Naive thymus-derived CD8-positive, alpha-beta T cell (primary cell): ENCODE measurements at regions not wholly inside any gene's neighbourhood (a gene's known extent, or its start where the extent isn't known, plus 50 kb on each side); places are given as distances from the start of the nearest gene placed in this dataset.

Experiments used
- ATAC-seq, 2 donors: fragments of 150-1000 bp; cut with Tn5 transposase in 1 of 2; sonication (Bioruptor Pico), chemical (Tn5 transposase) in 1 of 2; 1 replicate in 1 of 2; 2 replicates in 1 of 2; pipeline ENCODE4 v1.10.0; 2021; ENCODE audit warnings: mild to moderate bottlenecking in 2 of 2, moderate library complexity in 2 of 2
- POLR2A ChIA-PET: fragments of 350-600 bp; sonication (Branson Sonifier 250); formaldehyde crosslinking; loops from one replicate; lab custom pipeline; 2021; ENCODE audit warnings: antibody characterized with exemption; lab: Charles Lee
- DNase-seq, 10 donors: peaks; one replicate each; pipeline versions ENCODE4 v3.0.0 to v3.0.0-alpha.2; 2020 to 2022
- H3K27ac Mint-ChIP-seq, 10 donors: one replicate each; pipeline ENCODE4 v1.8.0; 2020 to 2022; ENCODE audit warnings: mild to moderate bottlenecking in 10 of 10, mixed read lengths in 10 of 10, moderate library complexity in 4 of 10, inconsistent platforms in 1 of 10
- H3K27me3 Mint-ChIP-seq, 5 donors: one replicate each; pipeline ENCODE4 v1.8.0; 2021 to 2022; ENCODE audit warnings: mixed read lengths in 5 of 5
- H3K36me3 Mint-ChIP-seq, 3 donors: one replicate each; pipeline ENCODE4 v1.8.0; 2020 to 2022; ENCODE audit warnings: mixed read lengths in 3 of 3, mild to moderate bottlenecking in 2 of 3, inconsistent platforms in 1 of 3
- H3K4me1 Mint-ChIP-seq, 4 donors: one replicate each; pipeline ENCODE4 v1.8.0; 2021 to 2022; ENCODE audit warnings: mixed read lengths in 4 of 4
- H3K4me3 Mint-ChIP-seq, 10 donors: one replicate each; pipeline ENCODE4 v1.8.0; 2020 to 2022; ENCODE audit warnings: mild to moderate bottlenecking in 10 of 10, mixed read lengths in 10 of 10, moderate library complexity in 6 of 10, inconsistent platforms in 1 of 10
- H3K9me3 Mint-ChIP-seq, 9 donors: one replicate each; pipeline ENCODE4 v1.8.0; 2020 to 2022; ENCODE audit warnings: mixed read lengths in 9 of 9, mild to moderate bottlenecking in 3 of 9, inconsistent platforms in 1 of 9, moderate library complexity in 1 of 9

GRCh38 chr2:195509551-195509950 is 147.5 kb upstream of the SLC39A10 start:
- peaks cover 0 to 16% (median 5%) of the 10 kb centered on the region in 3 donors for H3K36me3 Mint-ChIP-seq
- peaks cover 6 to 9% (median 8%) of the 10 kb centered on the region in 4 donors for H3K4me1 Mint-ChIP-seq
- peaks cover 0 to 11% (median 2%) of the 10 kb centered on the region in 9 donors for H3K9me3 Mint-ChIP-seq
- no peak for ATAC-seq
- H3K27me3 Mint-ChIP-seq: no peaks in the 10 kb centered on the region
- POLR2A ChIA-PET: no interaction called here
- no peak for DNase-seq
- no peak overlapping the region for H3K4me3 Mint-ChIP-seq
- peak overlapping the region in 1 of 10 donors; percentile 38 for H3K27ac Mint-ChIP-seq

- Mint-ChIP-seq H3K27me3 (no peaks in the 10 kb centered on the region), H3K9me3 (peaks cover 0 to 11% (median 2%) of the 10 kb centered on the region in 9 donors), H3K4me3 (no peak overlapping the region), H3K4me1 (peaks cover 4 to 9% (median 8%) of the 10 kb centered on the region in 4 donors), H3K36me3 (peaks cover 0 to 16% (median 7%) of the 10 kb centered on the region in 3 donors), H3K27ac (no peak overlapping the region)
- ATAC-seq (no peak), DNase-seq (no peak)
- POLR2A ChIA-PET: interaction anchor here (1.9 kb wide), 1 partner anchor 10 kb away, joined by 8 read pairs; no protein-coding TSS in a partner anchor
Measured at GRCh38 chr2:195508139-195508455, 148.9 kb upstream of the SLC39A10 start.

GRCh38 chr2:195507447-195508138 is 149.4 kb upstream of the SLC39A10 start:
- H3K27ac Mint-ChIP-seq: no peak overlapping the region
- no peaks in the 10 kb centered on the region for H3K27me3 Mint-ChIP-seq
- no peak for DNase-seq
- no peak overlapping the region for H3K4me3 Mint-ChIP-seq
- no peak for ATAC-seq
- peaks cover 0 to 11% (median 2%) of the 10 kb centered on the region in 9 donors for H3K9me3 Mint-ChIP-seq
- H3K4me1 Mint-ChIP-seq: peaks cover 4 to 10% (median 9%) of the 10 kb centered on the region in 4 donors
- H3K36me3 Mint-ChIP-seq: peaks cover 0 to 16% (median 7%) of the 10 kb centered on the region in 3 donors
- POLR2A ChIA-PET: interaction anchor here (1.0 to 1.9 kb wide), 2 partner anchors 9 to 153 kb away, joined by 3 to 8 read pairs; no protein-coding TSS in a partner anchor

GRCh38 chr2:195505701-195506100 is 151.3 kb upstream of the SLC39A10 start:
- H3K27me3 Mint-ChIP-seq: no peaks in the 10 kb centered on the region
- H3K9me3 Mint-ChIP-seq: peaks cover 0 to 11% (median 2%) of the 10 kb centered on the region in 9 donors
- peaks cover 0 to 16% (median 7%) of the 10 kb centered on the region in 3 donors for H3K36me3 Mint-ChIP-seq
- no peak for DNase-seq
- peaks cover 8 to 13% (median 11%) of the 10 kb centered on the region in 4 donors for H3K4me1 Mint-ChIP-seq
- POLR2A ChIA-PET: no interaction called here
- H3K4me3 Mint-ChIP-seq: no peak overlapping the region
- ATAC-seq: no peak
- no peak overlapping the region for H3K27ac Mint-ChIP-seq

GRCh38 chr2:195503208-195503607 is 153.8 kb upstream of the SLC39A10 start:
- ATAC-seq (no peak), DNase-seq (no peak)
- H3K4me1 Mint-ChIP-seq: peaks cover 8 to 29% (median 15%) of the 10 kb centered on the region in 4 donors
- H3K4me3 Mint-ChIP-seq: no peak overlapping the region
- H3K27ac Mint-ChIP-seq: peak overlapping the region in 2 of 10 donors; percentile 2 to 66
- H3K27me3 Mint-ChIP-seq: no peaks in the 10 kb centered on the region
- POLR2A ChIA-PET: interaction anchor here (1.4 kb wide), 1 partner anchor 57 kb away, joined by 4 read pairs; no protein-coding TSS in a partner anchor
- H3K9me3 Mint-ChIP-seq: peaks cover 0 to 11% (median 2%) of the 10 kb centered on the region in 9 donors
- H3K36me3 Mint-ChIP-seq: peaks cover 0 to 7% (median 5%) of the 10 kb centered on the region in 3 donors

GRCh38 chr2:195501746-195502145 is 155.3 kb upstream of the SLC39A10 start:
- Mint-ChIP-seq H3K4me1 (peaks cover 12 to 40% (median 24%) of the 10 kb centered on the region in 4 donors), H3K27ac (no peak overlapping the region), H3K9me3 (peaks cover 0 to 2% (median 0%) of the 10 kb centered on the region in 9 donors), H3K27me3 (no peaks in the 10 kb centered on the region), H3K36me3 (peaks cover 0 to 1% (median 0%) of the 10 kb centered on the region in 3 donors), H3K4me3 (no peak overlapping the region)
- ATAC-seq: no peak
- DNase-seq: no peak
- POLR2A ChIA-PET: interaction anchor here (0.9 to 1.7 kb wide), 2 partner anchors 156 to 158 kb away, joined by 3 to 10 read pairs; partner anchors contain the start of gene SLC39A10

- H3K27me3 Mint-ChIP-seq: no peaks in the 10 kb centered on the region
- H3K4me1 Mint-ChIP-seq: peaks cover 14 to 44% (median 27%) of the 10 kb centered on the region in 4 donors
- POLR2A ChIA-PET: interaction anchor here (0.6 to 3.7 kb wide), 2 partner anchors 31 to 159 kb away, joined by 3 to 34 read pairs; no protein-coding TSS in a partner anchor
- H3K4me3 Mint-ChIP-seq: no peak overlapping the region
- H3K9me3 Mint-ChIP-seq: no peaks in the 10 kb centered on the region
- ATAC-seq: no peak
- no peak for DNase-seq
- H3K27ac Mint-ChIP-seq: peak overlapping the region in 4 of 10 donors; percentile 15 to 53 (median 42)
- peaks cover 0 to 1% (median 0%) of the 10 kb centered on the region in 3 donors for H3K36me3 Mint-ChIP-seq
Measured at GRCh38 chr2:195500879-195501278, 156.1 kb upstream of the SLC39A10 start.

- no peak for ATAC-seq
- peak overlapping the region in 2 of 10 donors; percentile 3 to 44 for H3K27ac Mint-ChIP-seq
- H3K36me3 Mint-ChIP-seq: peaks cover 0 to 3% (median 0%) of the 10 kb centered on the region in 3 donors
- no peaks in the 10 kb centered on the region for H3K9me3 Mint-ChIP-seq
- H3K4me1 Mint-ChIP-seq: peaks cover 18 to 51% (median 35%) of the 10 kb centered on the region in 4 donors
- peak overlapping the region in 1 of 10 donors; percentile 2 for H3K4me3 Mint-ChIP-seq
- no peak for DNase-seq
- POLR2A ChIA-PET: interaction anchor here (0.6 to 3.7 kb wide), 10 partner anchors 9 to 174 kb away, joined by 3 to 34 read pairs (median 6); partner anchors contain the start of gene SLC39A10
- H3K27me3 Mint-ChIP-seq: no peaks in the 10 kb centered on the region
Measured at GRCh38 chr2:195498839-195499490, 158.1 kb upstream of the SLC39A10 start.

GRCh38 chr2:195498176-195498575 is 158.8 kb upstream of the SLC39A10 start:
- peaks cover 0 to 5% (median 0%) of the 10 kb centered on the region in 3 donors for H3K36me3 Mint-ChIP-seq
- H3K4me3 Mint-ChIP-seq: peak overlapping the region in 1 of 10 donors; percentile 1
- POLR2A ChIA-PET: interaction anchor here (0.6 to 3.7 kb wide), 14 partner anchors 9 to 1831 kb away, joined by 3 to 34 read pairs (median 6); partner anchors contain the start of gene SLC39A10
- H3K27me3 Mint-ChIP-seq: no peaks in the 10 kb centered on the region
- ATAC-seq: peak in 1 of 2 donors; percentile 76
- peak; percentile 17 to 81 (median 48) for DNase-seq
- peaks cover 18 to 50% (median 36%) of the 10 kb centered on the region in 4 donors for H3K4me1 Mint-ChIP-seq
- H3K27ac Mint-ChIP-seq: peak overlapping the region in 6 of 10 donors; percentile 17 to 63 (median 38)
- peaks cover 0 to 2% (median 0%) of the 10 kb centered on the region in 9 donors for H3K9me3 Mint-ChIP-seq

- Mint-ChIP-seq H3K36me3 (peaks cover 0 to 5% (median 0%) of the 10 kb centered on the region in 3 donors), H3K27me3 (no peaks in the 10 kb centered on the region), H3K4me1 (peaks cover 18 to 46% (median 36%) of the 10 kb centered on the region in 4 donors), H3K9me3 (peaks cover 0 to 2% (median 0%) of the 10 kb centered on the region in 9 donors), H3K4me3 (peak overlapping the region in 1 of 10 donors; percentile 65), H3K27ac (peak overlapping the region in 5 of 10 donors; percentile 0 to 88 (median 37))
- POLR2A ChIA-PET: interaction anchor here (0.7 to 1.1 kb wide), 2 partner anchors 26 to 171 kb away, joined by 3 to 6 read pairs; no protein-coding TSS in a partner anchor
- no peak for DNase-seq
- no peak for ATAC-seq
Measured at GRCh38 chr2:195496991-195497390, 160.0 kb upstream of the SLC39A10 start.

GRCh38 chr2:195495966-195496365 is 161.1 kb upstream of the SLC39A10 start:
- peaks cover 20 to 46% (median 34%) of the 10 kb centered on the region in 4 donors for H3K4me1 Mint-ChIP-seq
- ATAC-seq (no peak), DNase-seq (no peak)
- H3K27me3 Mint-ChIP-seq: no peaks in the 10 kb centered on the region
- H3K4me3 Mint-ChIP-seq: no peak overlapping the region
- H3K27ac Mint-ChIP-seq: no peak overlapping the region
- POLR2A ChIA-PET: no interaction called here
- peaks cover 0 to 5% (median 0%) of the 10 kb centered on the region in 3 donors for H3K36me3 Mint-ChIP-seq
- H3K9me3 Mint-ChIP-seq: peaks cover 0 to 2% (median 0%) of the 10 kb centered on the region in 9 donors

- ATAC-seq (no peak), DNase-seq (no peak)
- Mint-ChIP-seq H3K36me3 (peaks cover 0 to 5% (median 0%) of the 10 kb centered on the region in 3 donors), H3K9me3 (peaks cover 0 to 2% (median 0%) of the 10 kb centered on the region in 9 donors), H3K27ac (no peak overlapping the region), H3K4me1 (peaks cover 16 to 40% (median 29%) of the 10 kb centered on the region in 4 donors), H3K27me3 (no peaks in the 10 kb centered on the region), H3K4me3 (no peak overlapping the region)
- POLR2A ChIA-PET: no interaction called here
Measured at GRCh38 chr2:195495351-195495750, 161.7 kb upstream of the SLC39A10 start.
